Spinal cord (tissue), 9 donors: ENCODE measurements at regions not wholly inside any gene's neighbourhood (a gene's known extent, or its start where the extent isn't known, plus 50 kb on each side); places are given as distances from the start of the nearest gene placed in this dataset.
A peak's percentile ranks its signal among the peaks of the same experiment; 100 is the strongest.

Experiments used
- DNase-seq, 6 donors: peaks; one replicate each; pipeline versions ENCODE4 v3.0.0 to v3.0.0-alpha.2; 2013 to 2015; ENCODE audit warnings: low spot score in 6 of 6, low read depth in 4 of 6
- H3K27ac ChIP-seq: one replicate; pipeline ENCODE4 v1.5.1; 2013; ENCODE audit warnings: low read depth, low read length, control low read depth
- H3K27me3 ChIP-seq: one replicate; pipeline ENCODE4 v1.6.1; 2013; ENCODE audit warnings: low read length; ENCODE audit not compliant: control insufficient read depth, insufficient read depth
- H3K36me3 ChIP-seq: one replicate; pipeline ENCODE4 v1.6.1; 2013; ENCODE audit warnings: low read length; ENCODE audit not compliant: control insufficient read depth, insufficient read depth
- H3K4me1 ChIP-seq: one replicate; pipeline ENCODE4 v1.6.1; 2013; ENCODE audit warnings: low read length; ENCODE audit not compliant: control insufficient read depth, insufficient read depth
- H3K4me3 ChIP-seq: one replicate; pipeline ENCODE4 v1.5.1; 2013; ENCODE audit warnings: low read depth, low read length, control low read depth
- H3K9me3 ChIP-seq: one replicate; pipeline ENCODE4 v1.6.1; 2013; ENCODE audit warnings: low read length; ENCODE audit not compliant: control insufficient read depth, insufficient read depth
- WGBS: methylation state at CpG from one replicate; pipeline ENCODE4 v1.1.5; 2013; ENCODE audit warnings: missing lambda C conversion rate; ENCODE audit not compliant: insufficient coverage; 5-methylcytosine and 5-hydroxymethylcytosine counted together
- donor health status: healthy.

DNA sequence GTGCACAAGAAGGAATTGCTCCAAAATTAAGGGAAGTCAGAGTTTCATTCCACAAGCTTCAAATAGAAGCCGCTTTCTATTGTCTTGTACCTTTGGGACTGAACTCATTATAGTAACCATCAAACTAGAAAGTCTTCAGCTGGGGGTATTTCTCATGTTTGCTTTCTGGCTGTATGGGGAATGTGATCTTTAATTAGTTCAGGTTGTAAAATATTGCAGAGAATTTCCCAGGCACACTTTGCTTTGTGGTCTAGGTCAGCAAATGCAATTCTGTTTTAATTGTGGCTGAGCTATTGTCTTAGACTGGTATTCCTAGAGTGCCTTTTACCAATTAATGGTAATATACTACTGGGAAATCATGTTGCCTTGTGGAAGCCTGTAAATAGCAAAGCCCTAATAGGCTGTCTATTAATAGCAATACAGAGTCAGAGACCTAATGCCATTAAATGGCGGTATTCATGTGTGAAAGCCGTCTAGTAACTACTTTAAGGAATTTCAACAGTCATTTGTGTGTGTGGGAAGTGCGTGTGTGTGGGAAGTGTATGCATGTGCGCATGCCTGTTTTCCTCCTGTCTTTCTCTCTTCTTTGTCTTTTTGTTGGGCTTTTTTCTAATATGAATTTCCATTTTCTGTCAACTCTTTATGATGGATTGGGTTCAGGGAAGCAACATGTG lies 276.6 kb downstream of the FAT3 start:
- no peaks in the 10 kb centered on the region for H3K9me3 ChIP-seq
- no peaks in the 10 kb centered on the region for H3K4me1 ChIP-seq
- 60% methylated on average over 2 of the region's 5 CpGs for WGBS
- no peak overlapping the region for H3K27ac ChIP-seq
- no peaks in the 10 kb centered on the region for H3K36me3 ChIP-seq
- no peaks in the 10 kb centered on the region for H3K27me3 ChIP-seq
- no peak overlapping the region for H3K4me3 ChIP-seq
- DNase-seq: peak in 2 of 6 donors; percentile 26 to 92

DNA sequence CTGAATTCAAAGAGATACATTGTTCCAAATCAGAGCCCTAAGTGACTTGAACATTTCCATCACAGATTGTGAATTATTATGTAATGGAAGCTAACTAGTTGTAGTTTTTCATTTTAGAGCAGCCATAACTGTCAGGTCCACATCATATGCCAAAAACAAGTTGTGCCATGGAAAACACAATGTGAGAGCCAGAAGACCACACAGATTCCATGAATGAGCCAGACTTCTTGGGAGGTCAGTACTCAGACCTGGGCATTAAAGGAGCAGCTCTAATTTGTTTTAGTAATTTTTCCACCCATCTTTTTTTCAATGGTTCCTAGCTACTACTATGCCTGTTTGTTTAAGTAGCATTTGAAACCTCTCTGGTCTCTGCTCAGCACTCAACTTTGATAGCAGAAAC lies 279.4 kb downstream of the FAT3 start:
- H3K4me1 ChIP-seq: no peaks in the 10 kb centered on the region
- H3K27me3 ChIP-seq: no peaks in the 10 kb centered on the region
- no peak for DNase-seq
- no peak overlapping the region for H3K4me3 ChIP-seq
- H3K9me3 ChIP-seq: no peaks in the 10 kb centered on the region
- H3K36me3 ChIP-seq: no peaks in the 10 kb centered on the region
- H3K27ac ChIP-seq: no peak overlapping the region

DNA sequence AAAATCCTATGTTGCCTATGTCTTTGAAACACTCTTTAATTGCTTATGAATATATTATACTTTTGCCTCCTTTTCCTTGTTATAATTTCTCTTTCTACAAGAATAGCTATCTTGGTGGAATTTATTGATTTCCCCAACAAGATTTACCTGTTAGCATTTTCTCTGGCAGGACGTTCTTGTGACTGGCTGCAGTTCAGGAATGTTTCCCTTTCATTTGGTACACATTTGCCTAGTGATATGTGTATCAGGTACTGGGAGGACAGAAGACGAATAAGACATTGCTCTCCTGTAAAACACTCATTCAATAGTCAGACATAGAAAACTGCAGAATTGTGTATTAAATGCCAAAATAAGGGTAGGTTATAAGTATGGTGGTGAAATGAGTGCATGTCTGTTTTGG lies 279.9 kb downstream of the FAT3 start:
- H3K27ac ChIP-seq: no peak overlapping the region
- no peaks in the 10 kb centered on the region for H3K36me3 ChIP-seq
- H3K27me3 ChIP-seq: no peaks in the 10 kb centered on the region
- H3K4me1 ChIP-seq: no peaks in the 10 kb centered on the region
- WGBS: no CpG with 5 or more reads among the region's 2 CpGs
- no peak for DNase-seq
- no peak overlapping the region for H3K4me3 ChIP-seq
- no peaks in the 10 kb centered on the region for H3K9me3 ChIP-seq

GRCh38 chr11:92505689-92506088 lies 281.1 kb downstream of the FAT3 start:
- H3K27ac ChIP-seq: no peak overlapping the region
- no peak for DNase-seq
- no peaks in the 10 kb centered on the region for H3K4me1 ChIP-seq
- no peaks in the 10 kb centered on the region for H3K9me3 ChIP-seq
- no peaks in the 10 kb centered on the region for H3K36me3 ChIP-seq
- no CpG with 5 or more reads among the region's 4 CpGs for WGBS
- H3K27me3 ChIP-seq: no peaks in the 10 kb centered on the region
- no peak overlapping the region for H3K4me3 ChIP-seq

- Histone ChIP-seq H3K36me3 (no peaks in the 10 kb centered on the region), H3K27me3 (no peaks in the 10 kb centered on the region), H3K9me3 (no peaks in the 10 kb centered on the region), H3K27ac (no peak overlapping the region), H3K4me3 (no peak overlapping the region), H3K4me1 (no peaks in the 10 kb centered on the region)
- no peak for DNase-seq
- no CpG with 5 or more reads among the region's 4 CpGs for WGBS
Measured at GRCh38 chr11:92506809-92507336, 282.3 kb downstream of the FAT3 start.

GRCh38 chr11:92510591-92510990 lies 286.0 kb downstream of the FAT3 start:
- Histone ChIP-seq H3K4me1 (no peaks in the 10 kb centered on the region), H3K36me3 (no peaks in the 10 kb centered on the region), H3K4me3 (no peak overlapping the region), H3K27ac (no peak overlapping the region), H3K9me3 (no peaks in the 10 kb centered on the region), H3K27me3 (no peaks in the 10 kb centered on the region)
- WGBS: 20% methylated on average over 1 of the region's 1 CpG
- no peak for DNase-seq

DNA sequence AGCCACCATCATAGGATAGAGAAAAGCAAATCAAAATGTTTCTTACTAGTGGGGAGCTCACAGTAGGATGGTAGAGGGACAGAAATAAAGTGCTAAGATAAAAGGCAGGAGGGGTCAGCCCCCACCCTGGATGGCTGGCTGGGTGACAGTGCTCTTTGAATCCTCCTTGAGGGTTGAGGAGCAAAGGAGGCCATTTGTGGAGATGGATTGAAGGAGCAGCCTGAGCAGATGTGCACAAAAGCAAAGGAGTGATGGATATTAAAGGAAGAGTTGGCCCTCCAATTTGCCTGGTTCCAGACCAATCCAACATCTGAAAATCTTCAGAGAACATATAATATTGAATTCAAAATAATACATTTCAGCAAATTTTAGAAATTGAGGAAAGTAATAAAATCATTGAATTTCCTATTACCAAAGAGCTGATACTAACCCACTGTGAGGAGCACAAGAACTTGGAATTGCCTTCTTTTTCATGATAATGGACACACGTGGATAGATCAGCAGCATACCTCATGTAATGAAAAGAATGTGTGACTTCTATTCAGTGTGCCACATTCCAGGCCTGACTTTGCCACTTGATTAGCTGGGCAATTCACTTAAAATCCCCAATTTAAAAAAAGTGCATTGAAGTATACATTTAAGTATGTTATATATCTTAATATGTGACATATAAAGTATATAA lies 287.0 kb downstream of the FAT3 start:
- H3K4me1 ChIP-seq: no peaks in the 10 kb centered on the region
- H3K36me3 ChIP-seq: no peaks in the 10 kb centered on the region
- no peak overlapping the region for H3K4me3 ChIP-seq
- no peak for DNase-seq
- no CpG with 5 or more reads among the region's 1 CpG for WGBS
- H3K27me3 ChIP-seq: no peaks in the 10 kb centered on the region
- no peak overlapping the region for H3K27ac ChIP-seq
- H3K9me3 ChIP-seq: no peaks in the 10 kb centered on the region

- Histone ChIP-seq H3K9me3 (no peaks in the 10 kb centered on the region), H3K36me3 (no peaks in the 10 kb centered on the region), H3K4me1 (no peaks in the 10 kb centered on the region), H3K27ac (no peak overlapping the region), H3K27me3 (no peaks in the 10 kb centered on the region), H3K4me3 (no peak overlapping the region)
- DNase-seq: no peak
Measured at GRCh38 chr11:92512204-92512569, 287.6 kb downstream of the FAT3 start.

DNA sequence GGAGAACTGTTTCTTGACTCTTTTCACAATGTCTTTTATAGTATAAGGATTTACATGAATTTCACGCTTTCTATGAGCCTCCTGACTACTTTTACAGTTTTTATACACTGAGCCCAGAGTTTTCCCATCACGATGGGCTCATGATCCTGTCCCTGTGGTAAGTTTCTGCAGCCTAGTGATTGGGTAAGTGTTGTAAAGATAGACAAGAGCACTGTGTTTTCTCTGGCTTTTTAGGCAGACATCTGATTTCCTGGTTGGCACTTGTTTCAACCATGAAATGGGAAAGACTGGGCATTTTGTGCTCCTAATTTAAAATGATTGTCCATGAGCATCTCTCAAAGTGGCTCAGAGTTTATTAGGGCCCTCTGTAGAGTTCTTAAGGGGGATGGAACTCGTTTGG lies 299.0 kb downstream of the FAT3 start:
- no peak overlapping the region for H3K4me3 ChIP-seq
- no peaks in the 10 kb centered on the region for H3K27me3 ChIP-seq
- no CpG with 5 or more reads among the region's 3 CpGs for WGBS
- peak in 2 of 6 donors; percentile 14 to 51 for DNase-seq
- no peak overlapping the region for H3K27ac ChIP-seq
- no peaks in the 10 kb centered on the region for H3K9me3 ChIP-seq
- H3K36me3 ChIP-seq: no peaks in the 10 kb centered on the region
- H3K4me1 ChIP-seq: no peaks in the 10 kb centered on the region

DNA sequence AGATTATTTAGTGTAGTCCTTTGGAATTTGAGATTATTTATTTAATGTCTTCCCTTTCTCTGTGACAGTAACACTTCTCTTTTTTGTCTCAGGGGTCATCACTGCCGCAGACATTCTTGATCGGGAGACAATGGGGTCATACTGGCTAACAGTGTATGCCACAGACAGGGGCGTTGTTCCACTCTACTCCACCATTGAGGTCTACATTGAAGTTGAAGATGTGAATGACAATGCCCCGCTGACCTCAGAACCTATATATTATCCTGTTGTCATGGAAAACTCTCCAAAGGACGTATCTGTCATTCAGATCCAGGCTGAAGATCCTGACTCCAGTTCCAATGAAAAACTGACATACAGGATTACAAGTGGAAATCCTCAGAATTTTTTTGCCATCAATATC lies 299.9 kb downstream of the FAT3 start:
- Histone ChIP-seq H3K4me1 (no peaks in the 10 kb centered on the region), H3K27me3 (no peaks in the 10 kb centered on the region), H3K4me3 (no peak overlapping the region), H3K27ac (no peak overlapping the region), H3K36me3 (no peaks in the 10 kb centered on the region), H3K9me3 (no peaks in the 10 kb centered on the region)
- no CpG with 5 or more reads among the region's 5 CpGs for WGBS
- DNase-seq: no peak
